GM12873 (cell line): ENCODE measurements at regions not wholly inside any gene's neighbourhood (a gene's known extent, or its start where the extent isn't known, plus 50 kb on each side); places are given as distances from the start of the nearest gene placed in this dataset.

Source experiments
- CTCF ChIP-seq: IDR thresholded peaks from 2 replicates; pipeline ENCODE4 v1.5.1; 2012; ENCODE audit warnings: low read depth, mild to moderate bottlenecking, moderate library complexity, low read length, control low read depth; ENCODE audit not compliant: insufficient read depth; ENCODE audit errors: missing control alignments

- no peak for TF ChIP-seq CTCF
Measured at GRCh38 chr11:23725752-23726151, 771.1 kb upstream of the LUZP2 start.

GRCh38 chr11:23727387-23727786 is 769.5 kb upstream of the LUZP2 start:
- TF ChIP-seq CTCF: no peak

GRCh38 chr11:23727794-23728193 is 769.1 kb upstream of the LUZP2 start:
- no peak for TF ChIP-seq CTCF

GRCh38 chr11:23729088-23729487 is 767.8 kb upstream of the LUZP2 start:
- TF ChIP-seq CTCF: no peak

- TF ChIP-seq CTCF: no peak
Measured at GRCh38 chr11:23730307-23730998, 766.4 kb upstream of the LUZP2 start.

- no peak for TF ChIP-seq CTCF
Measured at GRCh38 chr11:23732026-23732425, 764.8 kb upstream of the LUZP2 start.

- TF ChIP-seq CTCF: no peak
Measured at GRCh38 chr11:23746896-23747295, 750.0 kb upstream of the LUZP2 start.
